K562 (cell line): ENCODE measurements at regions not wholly inside any gene's neighbourhood (a gene's known extent, or its start where the extent isn't known, plus 50 kb on each side); places are given as distances from the start of the nearest gene placed in this dataset.

Experiments
- ATAC-seq: fragments of 200-7000 bp; cut with Tn5 transposase; 3 replicates; pipeline ENCODE4 v1.9.1; 2020; ENCODE audit warnings: moderate library complexity
- BruUV-seq: library from RNA; stranded (reverse); fragments of 400-500 nt; replicated peaks from 2 replicates; lab custom pipeline; 2021; lab: Mats Ljungman, UMichigan
- CTCF ChIA-PET: fragments of 300-600 bp; formaldehyde crosslinking; extraction: SDS; loops from one replicate; lab custom pipeline; 2021; ENCODE audit warnings: low intra/inter-chr PET ratio; lab: Yijun Ruan, JAX
- POLR2A ChIA-PET: fragments of 300-600, 350-650 bp; sonication (Branson Sonifier 250); formaldehyde crosslinking; extraction: SDS; loops from one replicate; lab custom pipeline; 2021; ENCODE audit warnings: antibody characterized with exemption, inconsistent platforms; lab: Yijun Ruan, JAX
- DNase-seq, 4 experiments: peaks; one replicate each; pipeline versions ENCODE4 v3.0.0 to v3.0.0-alpha.2; 2011 to 2018; ENCODE audit warnings: low spot score in 3 of 4, mixed read lengths in 3 of 4; ENCODE audit errors: extremely low read depth in 1 of 4
- FAIRE-seq: peaks from 2 replicates; lab custom pipeline; 2011; peaks lifted over from hg19 to GRCh38; lab: Jason Lieb, UNC
- H2AFZ ChIP-seq: 2 replicates; pipeline ENCODE4 v1.6.0; 2011; ENCODE audit warnings: low read depth, low read length, control low read depth, inconsistent platforms
- H3K27ac ChIP-seq: fragments of 200-600 bp; 3 replicates; pipeline ENCODE4 v1.8.0; 2011; ENCODE audit warnings: low read depth, mild to moderate bottlenecking, control low read depth, inconsistent platforms, low read length, moderate library complexity, mixed read lengths; ENCODE audit errors: extremely low read depth
- H3K27me3 ChIP-seq, 2 experiments: fragments of 300-600 bp in 1 of 2; 2 replicates in 1 of 2; 3 replicates in 1 of 2; pipeline versions ENCODE4 v1.6.0 to v1.8.0; 2011; ENCODE audit warnings: inconsistent platforms in 2 of 2, low read length in 2 of 2, mild to moderate bottlenecking in 1 of 2, mixed read lengths in 1 of 2, moderate library complexity in 1 of 2; ENCODE audit not compliant: control insufficient read depth in 2 of 2, insufficient read depth in 2 of 2
- H3K36me3 ChIP-seq: fragments of 300-600 bp; 3 replicates; pipeline ENCODE4 v1.8.0; 2011; ENCODE audit warnings: mild to moderate bottlenecking, low read length, inconsistent platforms; ENCODE audit not compliant: control insufficient read depth, insufficient read depth
- H3K4me1 ChIP-seq, 2 experiments: fragments of 200-600 bp in 1 of 2; replicated peaks in 1 of 2; 2 replicates in 1 of 2; 3 replicates in 1 of 2; pipeline versions ENCODE4 v1.5.1 to v1.8.0; 2011; ENCODE audit warnings: inconsistent platforms in 2 of 2, low read length in 2 of 2, mild to moderate bottlenecking in 1 of 2, mixed read lengths in 1 of 2, moderate library complexity in 1 of 2; ENCODE audit not compliant: control insufficient read depth in 2 of 2, insufficient read depth in 2 of 2
- H3K4me2 ChIP-seq: 2 replicates; pipeline ENCODE4 v1.6.1; 2011; ENCODE audit warnings: low read length, control low read depth, inconsistent platforms, mixed read lengths; ENCODE audit not compliant: insufficient read depth
- H3K4me3 ChIP-seq: fragments of 200-600 bp; sonication (generic), shearing (Covaris generic); 2 replicates; pipeline ENCODE4 v1.5.1; 2016; ENCODE audit warnings: control low read depth, inconsistent platforms
- H3K79me2 ChIP-seq: fragments of 200-600 bp; 3 replicates; pipeline ENCODE4 v1.8.0; 2011; ENCODE audit warnings: low read length, inconsistent platforms; ENCODE audit not compliant: control insufficient read depth, insufficient read depth
- H3K9ac ChIP-seq, 2 experiments: 2 replicates each; pipeline versions ENCODE4 v1.6.0 to v1.6.1; 2011; ENCODE audit warnings: low read depth in 2 of 2, low read length in 2 of 2, control low read depth in 1 of 2, inconsistent platforms in 1 of 2, mild to moderate bottlenecking in 1 of 2, mixed read lengths in 1 of 2; ENCODE audit not compliant: insufficient read depth in 1 of 2
- H3K9me1 ChIP-seq: one replicate; pipeline ENCODE4 v1.6.0; 2011; ENCODE audit warnings: inconsistent platforms, mild to moderate bottlenecking, low read length, moderate library complexity; ENCODE audit not compliant: control insufficient read depth, insufficient read depth
- H3K9me3 ChIP-seq: replicated peaks from 2 replicates; pipeline ENCODE4 v1.5.1; 2011; ENCODE audit warnings: low read depth, low read length, inconsistent platforms; ENCODE audit not compliant: control insufficient read depth, insufficient read depth
- H4K20me1 ChIP-seq: replicated peaks from 2 replicates; pipeline ENCODE4 v1.6.1; 2011; ENCODE audit warnings: low read length, inconsistent platforms, mixed read lengths; ENCODE audit not compliant: control insufficient read depth, insufficient read depth
- CEBPB ChIP-seq: fragments of 450-650 bp; IDR thresholded peaks from 2 replicates; pipeline ENCODE4 v1.6.1; 2016; ENCODE audit warnings: missing genetic modification characterization, missing compliant biosample characterization
- CEBPG ChIP-seq, 3 experiments: fragments of 200-800 bp in 1 of 3; sonication (Bioruptor generic) in 1 of 3; sonication (generic) in 1 of 3; formaldehyde crosslinking in 1 of 3; IDR thresholded peaks in 2 of 3; conservative IDR thresholded peaks in 1 of 3; 2 replicates each; pipeline versions ENCODE4 v1.6.1 to v1.8.0; 2016 to 2022; ENCODE audit warnings: missing compliant biosample characterization in 2 of 3, missing genetic modification characterization in 2 of 3, mild to moderate bottlenecking in 1 of 3, missing genetic modification reagents in 1 of 3
- EP400 ChIP-seq: fragments of 450-650 bp; IDR thresholded peaks from 2 replicates; pipeline ENCODE4 v1.6.1; 2017; ENCODE audit warnings: antibody characterized with exemption, mild to moderate bottlenecking, moderate library complexity
- RB1 ChIP-seq: fragments of 450-650 bp; IDR thresholded peaks from 2 replicates; pipeline ENCODE4 v1.6.1; 2017; ENCODE audit warnings: low read depth, mild to moderate bottlenecking
- RBFOX2 ChIP-seq: fragments of 200-400 bp; formaldehyde crosslinking; IDR thresholded peaks from 2 replicates; pipeline ENCODE4 v1.6.1; 2017; ENCODE audit warnings: low read depth, mild to moderate bottlenecking, low read length, moderate library complexity
- ZNF197 ChIP-seq: fragments of 200-800 bp; sonication (Bioruptor generic); IDR thresholded peaks from 2 replicates; pipeline ENCODE4 v1.6.1; 2016; ENCODE audit warnings: low read depth, missing genetic modification characterization, missing compliant biosample characterization
- ZNF23 ChIP-seq: fragments of 250-450 bp; sonication (Bioruptor Pico); IDR thresholded peaks from 2 replicates; pipeline ENCODE4 v1.4.0; 2020; ENCODE audit warnings: mild to moderate bottlenecking
- in situ Hi-C: fragments of 300-500 bp; cut with MboI; formaldehyde crosslinking; loops from 4 replicates; pipeline ENCODE4 v1.15.0; 2018; ENCODE audit warnings: inconsistent platforms, mixed read lengths
- intact Hi-C: fragments of 100-400 bp; cut with micrococcal nuclease; formaldehyde crosslinking; loops from 2 replicates; pipeline ENCODE4 v1.14.2; 2022
- TF ChIP-seq, protein P1 (sequence below): fragments of 450-650 bp; IDR thresholded peaks from 2 replicates; pipeline ENCODE4 v1.6.1; 2016; ENCODE audit warnings: antibody characterized with exemption

DNA sequence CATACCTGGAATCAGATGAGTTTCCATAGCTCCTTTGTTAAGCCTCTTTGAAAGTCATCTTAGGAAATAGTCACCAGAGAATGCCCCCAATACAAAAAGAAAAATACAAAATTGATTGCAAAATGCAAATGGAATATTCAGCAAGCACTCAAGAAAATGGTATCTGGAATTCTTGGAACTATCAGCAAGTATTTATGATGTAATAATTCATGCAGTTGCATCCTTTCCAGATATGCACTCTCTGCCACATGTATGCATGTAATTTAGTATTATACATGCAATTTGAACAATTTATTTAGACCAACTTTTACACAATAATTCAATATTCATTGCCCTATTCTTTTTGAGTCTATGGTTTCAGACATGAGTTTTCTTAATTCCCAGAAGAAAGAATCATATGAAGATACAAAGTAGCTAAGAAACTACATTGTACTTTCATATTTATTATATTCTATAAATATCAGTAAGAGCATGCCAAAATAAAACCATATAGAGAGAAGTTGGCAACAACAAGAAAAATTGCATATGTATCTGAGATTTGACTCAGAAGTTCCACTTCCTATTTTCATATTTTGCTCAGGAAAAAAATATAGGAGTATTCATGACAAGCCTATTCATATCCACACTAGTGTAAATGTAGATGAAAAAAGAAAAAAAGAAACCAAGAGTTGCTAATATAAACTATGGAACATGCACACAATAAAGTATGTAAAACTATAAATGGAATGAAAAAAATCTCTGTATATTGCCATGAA is 338.5 kb downstream of the SEMA3D start:
- Histone ChIP-seq H3K9me3 (no peaks in the 10 kb centered on the region), H3K4me2 (no peak overlapping the region), H4K20me1 (no peaks in the 10 kb centered on the region), H3K9me1 (no peaks in the 10 kb centered on the region), H3K4me1 (peaks cover 0 to 6% of the 10 kb centered on the region in 2 experiments; a peak in 1 of 5 replicates), H3K4me3 (no peak overlapping the region), H3K27me3 (no peaks in the 10 kb centered on the region), H2AFZ (no peak overlapping the region), H3K36me3 (peaks cover 2% of the 10 kb centered on the region; the same call in 1 of the 3 replicates), H3K27ac (peak overlapping the region; percentile 7; the same call in 2 of the 3 replicates), H3K9ac (no peak overlapping the region), H3K79me2 (peaks cover 25% of the 10 kb centered on the region; the same call in 2 of the 3 replicates)
- FAIRE-seq: no peak
- in situ Hi-C loops (no loop called here), intact Hi-C loops (loop anchor here (5.0 kb wide), 1 partner anchor 64 kb away; no protein-coding TSS in a partner anchor)
- no TSS peak for BruUV-seq
- no peak for ATAC-seq
- DNase-seq: no peak
- TF ChIP-seq CEBPB (tag) (peak; percentile 64), RBFOX2 (no peak), RB1 (no peak), CEBPG (CRISPR knock-in tag; IDR thresholded peaks at IDR 0.05) (no peak), CEBPG (tag; conservative IDR thresholded peaks at IDR 0.05 in 1 of 2, IDR thresholded peaks at IDR 0.05 in 1 of 2) (peak; percentile 69 to 74), ZNF23 (no peak), ZNF197 (CRISPR knock-in tag) (no peak), EP400 (peak; percentile 43; the same call in 1 of the 2 replicates)
- TF ChIP-seq, protein P1, sequence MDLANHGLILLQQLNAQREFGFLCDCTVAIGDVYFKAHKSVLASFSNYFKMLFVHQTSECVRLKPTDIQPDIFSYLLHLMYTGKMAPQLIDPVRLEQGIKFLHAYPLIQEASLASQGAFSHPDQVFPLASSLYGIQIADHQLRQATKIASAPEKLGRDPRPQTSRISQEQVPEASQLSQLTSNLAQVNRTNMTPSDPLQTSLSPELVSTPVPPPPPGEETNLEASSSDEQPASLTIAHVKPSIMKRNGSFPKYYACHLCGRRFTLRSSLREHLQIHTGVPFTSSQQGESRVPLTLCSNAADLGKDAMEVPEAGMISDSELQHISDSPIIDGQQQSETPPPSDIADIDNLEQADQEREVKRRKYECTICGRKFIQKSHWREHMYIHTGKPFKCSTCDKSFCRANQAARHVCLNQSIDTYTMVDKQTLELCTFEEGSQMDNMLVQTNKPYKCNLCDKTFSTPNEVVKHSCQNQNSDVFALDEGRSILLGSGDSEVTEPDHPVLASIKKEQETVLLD: no peak
- ChIA-PET POLR2A (no interaction called here), CTCF (no interaction called here)
